HAP-1 (cell line): ENCODE measurements at regions not wholly inside any gene's neighbourhood (a gene's known extent, or its start where the extent isn't known, plus 50 kb on each side); places are given as distances from the start of the nearest gene placed in this dataset.

Experiments
- DNase-seq, 2 experiments: peaks; one replicate each; pipeline ENCODE4 v3.0.0-alpha.2; 2016 to 2020; ENCODE audit warnings: low spot score in 2 of 2
- H3K27me3 ChIP-seq: fragments of 250-450 bp; sonication (Bioruptor Pico); 2 replicates; pipeline ENCODE4 v1.5.1; 2020; ENCODE audit warnings: low read depth, mild to moderate bottlenecking, moderate library complexity
- H3K36me3 ChIP-seq: fragments of 250-450 bp; sonication (Bioruptor Pico); replicated peaks from 2 replicates; pipeline ENCODE4 v1.5.1; 2020; ENCODE audit warnings: mild to moderate bottlenecking
- H3K4me1 ChIP-seq: fragments of 250-450 bp; sonication (Bioruptor Pico); 2 replicates; pipeline ENCODE4 v1.5.1; 2020; ENCODE audit warnings: mild to moderate bottlenecking
- H3K4me3 ChIP-seq: fragments of 250-450 bp; sonication (Bioruptor Pico); 2 replicates; pipeline ENCODE4 v1.5.1; 2020; ENCODE audit warnings: mild to moderate bottlenecking, moderate library complexity
- H3K9me3 ChIP-seq: fragments of 250-450 bp; sonication (Bioruptor Pico); 2 replicates; pipeline ENCODE4 v1.5.1; 2020; ENCODE audit warnings: mild to moderate bottlenecking, moderate library complexity
- in situ Hi-C: fragments of 300-500 bp; cut with MboI; formaldehyde crosslinking; loops from 3 replicates; pipeline ENCODE4 v1.14.3; 2020; ENCODE audit warnings: low sequenced_read_pairs, inconsistent platforms, mixed read lengths

- in situ Hi-C loops: no loop called here
- Histone ChIP-seq H3K36me3 (no peaks in the 10 kb centered on the region), H3K9me3 (no peaks in the 10 kb centered on the region), H3K27me3 (no peaks in the 10 kb centered on the region), H3K4me1 (no peaks in the 10 kb centered on the region), H3K4me3 (no peak overlapping the region)
- DNase-seq: no peak
These were observed 610.5 kb downstream of the ACTL7B start for GRCh38 chr9:108245331-108245730.

GRCh38 chr9:108244686-108245085, 611.1 kb downstream of the ACTL7B start:
- Histone ChIP-seq H3K9me3 (no peaks in the 10 kb centered on the region), H3K4me1 (no peaks in the 10 kb centered on the region), H3K27me3 (no peaks in the 10 kb centered on the region), H3K4me3 (no peak overlapping the region), H3K36me3 (no peaks in the 10 kb centered on the region)
- in situ Hi-C loops: no loop called here
- no peak for DNase-seq

- Histone ChIP-seq H3K4me3 (no peak overlapping the region), H3K36me3 (no peaks in the 10 kb centered on the region), H3K27me3 (no peaks in the 10 kb centered on the region), H3K9me3 (no peaks in the 10 kb centered on the region), H3K4me1 (no peaks in the 10 kb centered on the region)
- in situ Hi-C loops: no loop called here
- DNase-seq: no peak
These were observed 614.3 kb downstream of the ACTL7B start for GRCh38 chr9:108241384-108242073.

- no peaks in the 10 kb centered on the region for H3K36me3 ChIP-seq
- no peak overlapping the region for H3K4me3 ChIP-seq
- no peak for DNase-seq
- in situ Hi-C loops: no loop called here
- no peaks in the 10 kb centered on the region for H3K27me3 ChIP-seq
- no peaks in the 10 kb centered on the region for H3K4me1 ChIP-seq
- no peaks in the 10 kb centered on the region for H3K9me3 ChIP-seq
These were observed 616.0 kb downstream of the ACTL7B start for GRCh38 chr9:108239696-108240321.

- in situ Hi-C loops: no loop called here
- H3K27me3 ChIP-seq: peaks cover 3% of the 10 kb centered on the region; the same call in 1 of the 2 replicates
- H3K9me3 ChIP-seq: no peaks in the 10 kb centered on the region
- no peaks in the 10 kb centered on the region for H3K36me3 ChIP-seq
- DNase-seq: no peak
- H3K4me3 ChIP-seq: no peak overlapping the region
- H3K4me1 ChIP-seq: no peaks in the 10 kb centered on the region
These were observed 620.2 kb downstream of the ACTL7B start for GRCh38 chr9:108235609-108236008.

GRCh38 chr9:108234811-108235210, 621.0 kb downstream of the ACTL7B start:
- in situ Hi-C loops: no loop called here
- no peak for DNase-seq
- H3K4me3 ChIP-seq: no peak overlapping the region
- H3K36me3 ChIP-seq: no peaks in the 10 kb centered on the region
- H3K27me3 ChIP-seq: peaks cover 3% of the 10 kb centered on the region; the same call in 1 of the 2 replicates
- H3K9me3 ChIP-seq: no peaks in the 10 kb centered on the region
- no peaks in the 10 kb centered on the region for H3K4me1 ChIP-seq

GRCh38 chr9:108225149-108225800, 630.5 kb downstream of the ACTL7B start:
- DNase-seq: no peak

GRCh38 chr9:108224716-108225115, 631.1 kb downstream of the ACTL7B start:
- no peaks in the 10 kb centered on the region for H3K4me1 ChIP-seq
- in situ Hi-C loops: no loop called here
- H3K27me3 ChIP-seq: no peaks in the 10 kb centered on the region
- H3K36me3 ChIP-seq: no peaks in the 10 kb centered on the region
- no peaks in the 10 kb centered on the region for H3K9me3 ChIP-seq
- DNase-seq: no peak
- H3K4me3 ChIP-seq: no peak overlapping the region

More at GRCh38 chr9:108225149-108225800, 630.5 kb downstream of the ACTL7B start:
- H3K27me3 ChIP-seq: no peaks in the 10 kb centered on the region
- no peaks in the 10 kb centered on the region for H3K9me3 ChIP-seq
- no peak overlapping the region for H3K4me3 ChIP-seq
- in situ Hi-C loops: no loop called here
- no peaks in the 10 kb centered on the region for H3K4me1 ChIP-seq
- no peaks in the 10 kb centered on the region for H3K36me3 ChIP-seq

- no peaks in the 10 kb centered on the region for H3K9me3 ChIP-seq
- H3K27me3 ChIP-seq: no peaks in the 10 kb centered on the region
- no peak overlapping the region for H3K4me3 ChIP-seq
- peaks cover 12% of the 10 kb centered on the region for H3K4me1 ChIP-seq
- no peak for DNase-seq
- in situ Hi-C loops: no loop called here
- H3K36me3 ChIP-seq: no peaks in the 10 kb centered on the region
These were observed 636.1 kb downstream of the ACTL7B start for GRCh38 chr9:108219664-108220063.

GRCh38 chr9:108217431-108218349, 638.1 kb downstream of the ACTL7B start:
- peak; percentile 45 to 91 for DNase-seq

GRCh38 chr9:108213511-108213910, 642.3 kb downstream of the ACTL7B start:
- in situ Hi-C loops: no loop called here
- no peak for DNase-seq
- no peaks in the 10 kb centered on the region for H3K36me3 ChIP-seq

More at GRCh38 chr9:108217431-108218349, 638.1 kb downstream of the ACTL7B start:
- Histone ChIP-seq H3K4me1 (peaks cover 12% of the 10 kb centered on the region), H3K27me3 (no peaks in the 10 kb centered on the region), H3K36me3 (no peaks in the 10 kb centered on the region), H3K9me3 (no peaks in the 10 kb centered on the region), H3K4me3 (no peak overlapping the region)
- in situ Hi-C loops: no loop called here

GRCh38 chr9:108212184-108212583, 643.6 kb downstream of the ACTL7B start:
- H3K27me3 ChIP-seq: no peaks in the 10 kb centered on the region
- peak in 1 of 2 experiments; percentile 10 for DNase-seq
- no peaks in the 10 kb centered on the region for H3K9me3 ChIP-seq
- H3K36me3 ChIP-seq: no peaks in the 10 kb centered on the region
- in situ Hi-C loops: no loop called here
- H3K4me3 ChIP-seq: no peak overlapping the region
- peaks cover 8% of the 10 kb centered on the region for H3K4me1 ChIP-seq

More at GRCh38 chr9:108213511-108213910, 642.3 kb downstream of the ACTL7B start:
- H3K4me3 ChIP-seq: no peak overlapping the region
- H3K9me3 ChIP-seq: no peaks in the 10 kb centered on the region
- peaks cover 10% of the 10 kb centered on the region for H3K4me1 ChIP-seq
- H3K27me3 ChIP-seq: no peaks in the 10 kb centered on the region

GRCh38 chr9:108211411-108211955, 644.3 kb downstream of the ACTL7B start:
- H3K9me3 ChIP-seq: no peaks in the 10 kb centered on the region
- no peaks in the 10 kb centered on the region for H3K36me3 ChIP-seq
- no peaks in the 10 kb centered on the region for H3K27me3 ChIP-seq
- H3K4me1 ChIP-seq: peaks cover 7% of the 10 kb centered on the region
- H3K4me3 ChIP-seq: no peak overlapping the region
- in situ Hi-C loops: no loop called here
- no peak for DNase-seq
